Suppressor macrophage treated with lipopolysaccharide for 1 hour (primary cell): ENCODE measurements at regions not wholly inside any gene's neighbourhood (a gene's known extent, or its start where the extent isn't known, plus 50 kb on each side); places are given as distances from the start of the nearest gene placed in this dataset.

Experiments used
- DNase-seq, 3 donors: peaks; one replicate each; pipeline ENCODE4 v3.0.0-alpha.2; 2020 to 2022

DNA sequence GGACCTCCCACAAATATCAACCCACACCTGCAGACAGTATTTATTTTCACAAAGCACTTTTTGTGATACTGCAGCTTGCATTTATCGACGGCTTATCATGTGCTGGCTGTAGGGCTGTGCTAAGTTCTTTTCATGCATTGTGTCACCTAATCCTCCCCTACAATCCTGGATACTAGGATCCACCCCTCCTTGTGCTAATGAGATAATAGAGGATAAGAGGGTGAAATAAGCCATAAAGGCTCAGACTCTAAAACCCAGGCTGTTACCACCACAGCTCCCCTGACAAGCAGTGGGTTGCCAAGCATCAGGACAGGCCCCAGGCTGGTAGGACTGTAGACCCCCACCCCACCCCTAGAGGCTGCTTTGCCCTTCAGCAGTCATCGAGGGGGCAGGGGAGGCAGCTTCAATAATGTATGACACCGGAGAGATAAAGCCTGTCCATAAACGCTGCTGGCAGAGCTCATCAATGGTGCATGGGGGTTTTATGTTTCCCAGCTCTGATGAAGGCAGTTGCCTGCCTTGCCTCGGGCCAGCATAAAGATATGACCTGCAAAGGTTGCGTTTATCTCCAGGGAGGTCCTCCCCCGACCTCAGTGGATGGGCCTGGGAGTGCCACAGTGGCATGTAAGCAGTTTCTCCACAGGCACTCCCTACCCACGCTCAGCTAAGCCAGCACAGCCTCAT is 73.9 kb upstream of the C16orf82 start:
- DNase-seq, result no peak

DNA sequence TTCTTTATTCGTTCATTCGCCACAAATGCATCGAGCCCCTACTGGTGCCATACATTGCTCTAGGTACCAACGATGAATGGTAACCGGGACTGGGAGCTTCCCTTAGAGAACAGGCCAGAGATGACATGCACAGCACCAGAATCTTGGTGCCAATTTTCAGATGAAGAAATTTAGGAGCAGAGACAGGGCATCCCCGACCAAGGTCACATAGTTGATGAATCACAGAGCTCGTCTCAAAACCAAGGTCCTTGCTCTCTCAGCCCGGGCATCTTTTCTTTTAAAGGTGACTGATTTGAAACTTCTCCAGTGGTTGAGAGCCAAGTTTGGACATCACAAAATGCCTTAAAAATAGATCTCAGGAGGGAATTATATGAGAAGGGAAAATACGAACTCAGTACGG is 73.2 kb upstream of the C16orf82 start:
- no peak for DNase-seq

DNA sequence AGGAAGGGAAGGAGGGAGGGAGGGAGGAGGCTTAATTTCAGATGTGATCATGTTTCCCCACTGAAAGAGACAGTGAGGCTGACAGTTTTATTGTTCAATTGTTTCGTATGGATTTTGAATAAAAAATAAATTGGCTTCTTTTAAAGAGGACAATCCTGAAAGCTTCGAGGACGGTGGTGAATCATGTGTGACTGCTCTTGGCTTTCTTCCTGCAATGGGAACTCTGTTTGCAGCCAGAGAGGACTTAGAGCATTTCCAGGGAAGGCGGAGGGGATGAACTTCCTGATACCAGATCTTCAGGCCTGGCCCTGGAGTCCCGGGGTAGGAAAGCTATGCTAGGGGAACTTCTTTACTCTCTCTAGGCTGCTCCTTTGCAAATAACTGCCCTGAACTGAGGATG is 72.8 kb upstream of the C16orf82 start:
- DNase-seq, result no peak

DNA sequence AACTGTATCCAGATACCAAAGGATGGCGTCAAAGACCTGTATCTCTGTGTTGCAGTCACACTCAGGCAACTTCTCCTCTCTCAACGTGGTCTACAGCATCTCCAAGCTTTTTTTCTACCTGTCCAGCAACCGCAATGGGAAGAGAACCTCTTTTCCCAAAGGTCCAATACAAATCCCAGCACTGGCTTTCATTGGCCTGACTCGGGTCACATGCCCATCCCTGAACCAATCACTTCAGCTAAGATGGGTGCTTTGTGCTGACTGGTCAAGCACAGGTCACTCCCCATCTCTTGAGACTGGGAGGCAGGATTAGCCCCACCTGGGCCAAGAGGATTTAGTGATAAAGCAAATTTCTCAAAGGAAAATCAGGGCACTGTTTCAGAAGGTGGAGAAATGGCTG is 71.2 kb upstream of the C16orf82 start:
- DNase-seq, result no peak

DNA sequence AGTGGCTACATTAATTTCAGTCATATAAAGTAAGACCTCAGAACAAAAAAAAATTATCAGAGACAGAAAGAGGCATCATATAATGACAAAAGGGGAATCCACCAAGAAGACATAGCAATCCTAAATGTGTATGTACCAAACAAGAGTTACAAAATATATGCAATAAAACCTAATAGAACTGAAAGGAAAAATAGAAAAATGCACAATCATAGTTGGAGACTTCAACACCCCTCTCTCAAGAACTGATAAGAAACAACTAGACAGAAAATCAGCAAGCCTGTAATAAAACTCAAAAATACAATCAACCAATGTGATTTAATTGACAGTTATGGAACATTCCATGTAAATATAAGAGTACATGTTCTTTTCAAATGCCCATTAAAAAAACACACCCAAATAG is 61.3 kb upstream of the C16orf82 start:
- no peak for DNase-seq
